CD14-positive monocyte (primary cell): ENCODE measurements at regions not wholly inside any gene's neighbourhood (a gene's known extent, or its start where the extent isn't known, plus 50 kb on each side); places are given as distances from the start of the nearest gene placed in this dataset.

Experiments used
- DNase-seq, 3 donors: peaks; one replicate each; pipeline ENCODE4 v3.0.0-alpha.2; 2011 to 2022
- H2AFZ ChIP-seq: 2 replicates; pipeline ENCODE4 v1.6.0; 2012; ENCODE audit warnings: mild to moderate bottlenecking, low read depth, low read length, inconsistent platforms; ENCODE audit not compliant: insufficient read depth, poor library complexity, severe bottlenecking
- H3K27ac ChIP-seq, 2 donors: 1 replicate in 1 of 2; 2 replicates in 1 of 2; pipeline ENCODE4 v1.5.1; 2012 to 2013; ENCODE audit warnings: low read length in 2 of 2, control low read depth in 1 of 2, inconsistent platforms in 1 of 2, low read depth in 1 of 2, mild to moderate bottlenecking in 1 of 2
- H3K27me3 ChIP-seq, 2 donors: one replicate each; pipeline versions ENCODE4 v1.6.0 to v1.6.1; 2011 to 2013; ENCODE audit warnings: low read length in 2 of 2; ENCODE audit not compliant: control insufficient read depth in 2 of 2, insufficient read depth in 2 of 2
- H3K36me3 ChIP-seq, 2 donors: replicated peaks in 1 of 2; 1 replicate in 1 of 2; 2 replicates in 1 of 2; pipeline versions ENCODE4 v1.5.1 to v1.6.1; 2012 to 2013; ENCODE audit warnings: low read length in 2 of 2, control low read depth in 1 of 2, inconsistent platforms in 1 of 2, mild to moderate bottlenecking in 1 of 2; ENCODE audit not compliant: insufficient read depth in 2 of 2, control insufficient read depth in 1 of 2
- H3K4me1 ChIP-seq, 2 donors: 1 replicate in 1 of 2; 2 replicates in 1 of 2; pipeline versions ENCODE4 v1.5.1 to v1.6.1; 2012 to 2013; ENCODE audit warnings: low read length in 2 of 2, control low read depth in 1 of 2, inconsistent platforms in 1 of 2, mild to moderate bottlenecking in 1 of 2, moderate library complexity in 1 of 2; ENCODE audit not compliant: insufficient read depth in 2 of 2, control insufficient read depth in 1 of 2
- H3K4me2 ChIP-seq: replicated peaks from 2 replicates; pipeline ENCODE3; 2012; ENCODE audit warnings: low read length, moderate library complexity, mild to moderate bottlenecking; ENCODE audit not compliant: poor library complexity, severe bottlenecking; ENCODE audit errors: extremely low read depth
- H3K4me3 ChIP-seq, 3 experiments: fragments of 200-600 bp in 1 of 3; sonication (generic) in 1 of 3; replicated peaks in 1 of 3; 1 replicate in 2 of 3; 2 replicates in 1 of 3; pipeline ENCODE4 v1.5.1; 2011 to 2013; ENCODE audit warnings: low read length in 3 of 3, mild to moderate bottlenecking in 3 of 3, control low read depth in 2 of 3, low read depth in 2 of 3, inconsistent platforms in 1 of 3, moderate library complexity in 1 of 3
- H3K79me2 ChIP-seq: 2 replicates; pipeline ENCODE4 v1.6.0; 2012; ENCODE audit warnings: mild to moderate bottlenecking, control low read depth, inconsistent platforms, low read length, moderate library complexity; ENCODE audit not compliant: insufficient read depth
- H3K9ac ChIP-seq: 2 replicates; pipeline ENCODE4 v1.6.0; 2017; ENCODE audit warnings: low read length, mild to moderate bottlenecking; ENCODE audit not compliant: insufficient read depth, poor library complexity, severe bottlenecking
- H3K9me3 ChIP-seq, 2 donors: replicated peaks in 1 of 2; 1 replicate in 1 of 2; 2 replicates in 1 of 2; pipeline versions ENCODE4 v1.5.1 to v1.6.1; 2012 to 2013; ENCODE audit warnings: low read length in 2 of 2, control low read depth in 1 of 2; ENCODE audit not compliant: control insufficient read depth in 1 of 2, insufficient read depth in 1 of 2
- H4K20me1 ChIP-seq: 2 replicates; pipeline ENCODE4 v1.6.0; 2012; ENCODE audit warnings: mild to moderate bottlenecking, low read length, control low read depth, moderate library complexity; ENCODE audit not compliant: insufficient read depth
- H3K27ac Mint-ChIP-seq, 7 donors: one replicate each; pipeline ENCODE4 v1.8.0; 2020; ENCODE audit warnings: mild to moderate bottlenecking in 7 of 7, mixed read lengths in 7 of 7, moderate library complexity in 6 of 7, inconsistent platforms in 2 of 7
- H3K27me3 Mint-ChIP-seq, 3 donors: one replicate each; pipeline ENCODE4 v1.8.0; 2021 to 2022; ENCODE audit warnings: low read depth in 3 of 3, mild to moderate bottlenecking in 3 of 3, mixed read lengths in 3 of 3, moderate library complexity in 3 of 3, inconsistent platforms in 1 of 3
- H3K36me3 Mint-ChIP-seq, 2 donors: one replicate each; pipeline ENCODE4 v1.8.0; 2020; ENCODE audit warnings: mixed read lengths in 2 of 2, inconsistent platforms in 1 of 2, mild to moderate bottlenecking in 1 of 2
- H3K4me1 Mint-ChIP-seq: one replicate; pipeline ENCODE4 v1.8.0; 2020; ENCODE audit warnings: mild to moderate bottlenecking, mixed read lengths
- H3K4me3 Mint-ChIP-seq, 2 donors: one replicate each; pipeline ENCODE4 v1.8.0; 2020; ENCODE audit warnings: mild to moderate bottlenecking in 2 of 2, mixed read lengths in 2 of 2, moderate library complexity in 1 of 2
- H3K9me3 Mint-ChIP-seq, 7 donors: one replicate each; pipeline ENCODE4 v1.8.0; 2020 to 2022; ENCODE audit warnings: mixed read lengths in 7 of 7, mild to moderate bottlenecking in 6 of 7, moderate library complexity in 6 of 7, inconsistent platforms in 2 of 7
- CTCF ChIP-seq: fragments of 200-600 bp; IDR thresholded peaks from one replicate; pipeline ENCODE4 v1.8.0; 2022; ENCODE audit warnings: antibody characterized with exemption, mild to moderate bottlenecking
- WGBS: methylation state at CpG from one replicate; pipeline ENCODE4 v1.1.5; 2013; ENCODE audit warnings: missing lambda C conversion rate; ENCODE audit not compliant: insufficient coverage; 5-methylcytosine and 5-hydroxymethylcytosine counted together
- intact Hi-C, 2 donors: fragments of 100-400 bp; cut with micrococcal nuclease; formaldehyde crosslinking; loops; one replicate each; pipeline versions ENCODE4 v1.15.0 to v1.15.1; 2023

- Histone ChIP-seq H3K27me3 (no peaks in the 10 kb centered on the region), H3K27ac (no peak overlapping the region), H2AFZ (no peak overlapping the region), H3K9ac (no peak overlapping the region), H3K9me3 (no peaks in the 10 kb centered on the region), H3K4me2 (no peak overlapping the region), H3K36me3 (no peaks in the 10 kb centered on the region), H3K4me3 (no peak overlapping the region), H3K4me1 (no peaks in the 10 kb centered on the region), H3K79me2 (no peaks in the 10 kb centered on the region), H4K20me1 (no peaks in the 10 kb centered on the region)
- DNase-seq, result no peak
- WGBS, result no CpG with 5 or more reads among the region's 8 CpGs
- H3K4me1 Mint-ChIP-seq, result no peaks in the 10 kb centered on the region
- H3K27ac Mint-ChIP-seq, result no peak overlapping the region
- no peak overlapping the region for H3K4me3 Mint-ChIP-seq
- TF ChIP-seq CTCF, result no peak
- H3K36me3 Mint-ChIP-seq, result no peaks in the 10 kb centered on the region
- intact Hi-C loops, result no loop called here
- no peaks in the 10 kb centered on the region for H3K9me3 Mint-ChIP-seq
- H3K27me3 Mint-ChIP-seq, result peaks cover 0 to 2% (median 0%) of the 10 kb centered on the region in 3 donors
Measured at GRCh38 chr20:7710440-7710839, 229.8 kb downstream of the HAO1 start.

GRCh38 chr20:7712661-7713060, 227.6 kb downstream of the HAO1 start:
- Histone ChIP-seq H4K20me1 (no peaks in the 10 kb centered on the region), H3K4me3 (no peak overlapping the region), H3K4me2 (no peak overlapping the region), H3K27ac (no peak overlapping the region), H3K4me1 (no peaks in the 10 kb centered on the region), H3K27me3 (no peaks in the 10 kb centered on the region), H3K79me2 (no peaks in the 10 kb centered on the region), H3K9me3 (no peaks in the 10 kb centered on the region), H3K9ac (no peak overlapping the region), H3K36me3 (no peaks in the 10 kb centered on the region), H2AFZ (no peak overlapping the region)
- H3K9me3 Mint-ChIP-seq, result no peaks in the 10 kb centered on the region
- no peak for TF ChIP-seq CTCF
- no peak overlapping the region for H3K4me3 Mint-ChIP-seq
- no peaks in the 10 kb centered on the region for H3K4me1 Mint-ChIP-seq
- peaks cover 0 to 2% (median 0%) of the 10 kb centered on the region in 3 donors for H3K27me3 Mint-ChIP-seq
- H3K36me3 Mint-ChIP-seq, result no peaks in the 10 kb centered on the region
- WGBS, result no CpG with 5 or more reads among the region's 1 CpG
- intact Hi-C loops, result no loop called here
- DNase-seq, result no peak
- no peak overlapping the region for H3K27ac Mint-ChIP-seq
